ENCODE measurements at regions not wholly inside any gene's neighbourhood (a gene's known extent, or its start where the extent isn't known, plus 50 kb on each side); places are given as distances from the start of the nearest gene placed in this dataset.
A peak's percentile ranks its signal among the peaks of the same experiment; 100 is the strongest.

DNA sequence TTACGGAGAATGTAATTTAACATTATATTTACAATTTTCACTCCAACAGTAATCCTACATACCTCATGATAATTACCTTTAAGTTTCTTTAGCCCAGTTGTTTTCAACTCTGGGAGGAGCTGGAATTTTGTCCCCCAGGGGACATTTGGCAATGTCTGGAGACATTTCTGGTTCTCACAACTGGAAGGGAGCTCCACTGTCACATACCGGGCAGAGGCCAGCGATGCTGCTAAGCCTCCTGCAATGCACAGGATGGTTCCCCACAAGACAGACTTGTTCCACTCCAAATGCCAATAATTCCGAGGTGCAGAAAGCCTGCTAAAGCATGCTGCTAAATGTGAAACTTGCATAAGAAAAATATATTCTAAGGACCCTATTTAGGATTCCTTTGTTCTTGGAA, 251.1 kb upstream of the IRX5 start:
- no peak for DNase-seq

GRCh38 chr16:54677308-54677950, 253.2 kb upstream of the IRX5 start:
- DNase-seq = no peak

DNA sequence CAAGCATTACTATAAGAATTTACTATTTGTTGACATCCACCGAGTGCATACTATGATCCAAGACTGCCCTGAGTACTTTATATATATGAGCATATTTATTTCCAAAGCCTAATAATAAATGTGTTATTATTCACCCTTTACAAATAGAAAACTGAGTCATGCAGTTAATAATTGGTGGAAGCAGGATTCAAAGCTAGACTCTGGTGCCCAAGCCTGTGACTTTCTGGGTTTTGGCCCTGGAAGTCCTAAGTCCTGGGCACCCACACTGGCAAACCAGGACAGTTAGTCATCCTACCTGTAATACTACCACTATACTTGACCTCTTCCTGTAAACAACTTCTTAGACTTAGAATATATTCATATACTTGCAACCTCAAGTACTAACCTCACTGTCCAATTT, 257.4 kb upstream of the IRX5 start:
- no peak for DNase-seq

- DNase-seq = no peak
Measured at GRCh38 chr16:54672500-54672899, 258.2 kb upstream of the IRX5 start.

- DNase-seq = no peak
Measured at GRCh38 chr16:54657709-54658102, 273.0 kb upstream of the IRX5 start.

- DNase-seq = no peak
Measured at GRCh38 chr16:54657058-54657708, 273.5 kb upstream of the IRX5 start.

- DNase-seq = peak; percentile 54
Measured at GRCh38 chr16:54655121-54655590, 275.5 kb upstream of the IRX5 start.

GRCh38 chr16:54654429-54654828, 276.2 kb upstream of the IRX5 start:
- DNase-seq = peak; percentile 48

- no peak for DNase-seq
Measured at GRCh38 chr16:54652201-54652770, 278.4 kb upstream of the IRX5 start.

- DNase-seq = no peak
Measured at GRCh38 chr16:54651440-54652195, 279.0 kb upstream of the IRX5 start.

GRCh38 chr16:54649876-54650275, 280.8 kb upstream of the IRX5 start:
- DNase-seq = no peak

GRCh38 chr16:54648575-54648974, 282.1 kb upstream of the IRX5 start:
- DNase-seq = no peak

GRCh38 chr16:54647725-54648221, 282.9 kb upstream of the IRX5 start:
- no peak for DNase-seq

- no peak for DNase-seq
Measured at GRCh38 chr16:54647216-54647615, 283.4 kb upstream of the IRX5 start.

DNA sequence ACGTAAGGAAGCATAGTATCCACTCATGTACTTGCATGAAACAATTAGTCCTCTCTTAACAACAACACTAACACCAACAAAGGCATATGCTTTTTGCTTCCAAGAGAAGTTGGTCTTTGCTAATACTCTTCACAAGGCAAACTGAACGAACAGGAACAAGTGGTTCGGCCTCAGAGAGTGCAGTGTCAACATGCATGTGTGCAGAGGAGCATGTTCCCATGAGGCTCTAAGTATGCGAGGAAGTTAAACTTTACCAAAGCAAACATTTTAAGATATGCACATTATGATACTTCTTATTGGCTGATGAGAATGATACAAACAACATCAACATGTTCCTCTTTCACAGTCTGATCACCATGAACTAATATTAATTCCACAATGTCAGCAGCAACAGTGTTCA, 285.3 kb upstream of the IRX5 start:
- DNase-seq = no peak

DNA sequence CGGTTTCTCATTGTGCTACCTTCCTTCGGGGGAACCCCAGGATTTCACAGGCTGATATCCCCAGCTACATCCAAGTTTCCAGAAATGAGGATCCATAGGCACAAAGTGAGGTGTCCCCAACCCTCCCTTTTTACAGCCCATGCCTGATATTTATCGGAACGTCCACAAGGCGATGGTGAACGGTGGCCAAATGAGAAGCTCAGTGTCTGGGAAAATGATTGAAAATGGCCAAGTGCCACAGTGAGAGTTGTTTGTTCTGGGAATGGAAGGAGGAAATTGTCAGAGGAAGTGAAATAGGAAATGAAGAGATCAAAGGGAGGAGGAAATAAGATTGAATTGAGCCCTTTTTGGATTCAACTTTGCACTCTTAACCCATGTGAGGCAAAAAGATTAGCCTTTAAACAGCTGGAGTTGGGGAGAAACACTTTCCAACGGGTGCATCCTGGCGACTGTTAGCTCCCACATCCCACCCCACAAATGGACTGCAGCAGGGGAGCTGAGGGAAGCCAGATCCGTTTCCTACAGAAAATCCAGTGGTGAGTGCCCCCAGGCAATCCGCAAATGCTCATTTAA, 294.4 kb upstream of the IRX5 start:
- no peak for DNase-seq

GRCh38 chr16:54633943-54634362, 296.7 kb upstream of the IRX5 start:
- no peak for DNase-seq

- no peak for DNase-seq
Measured at GRCh38 chr16:54632322-54633220, 298.1 kb upstream of the IRX5 start.

- DNase-seq = peak; percentile 52
Measured at GRCh38 chr16:54631782-54632181, 298.9 kb upstream of the IRX5 start.

GRCh38 chr16:54630284-54630967, 300.2 kb upstream of the IRX5 start:
- no peak for DNase-seq

Measured in renal pelvis (tissue), 1 donor.